GM12872 (cell line): ENCODE measurements at regions not wholly inside any gene's neighbourhood (a gene's known extent, or its start where the extent isn't known, plus 50 kb on each side); places are given as distances from the start of the nearest gene placed in this dataset.

Experiments used
- TF ChIP-seq, protein P1 (sequence below): IDR thresholded peaks from 3 replicates; pipeline ENCODE4 v1.5.1; 2011; ENCODE audit warnings: low read depth, mild to moderate bottlenecking, low read length, moderate library complexity; ENCODE audit not compliant: insufficient read depth

DNA sequence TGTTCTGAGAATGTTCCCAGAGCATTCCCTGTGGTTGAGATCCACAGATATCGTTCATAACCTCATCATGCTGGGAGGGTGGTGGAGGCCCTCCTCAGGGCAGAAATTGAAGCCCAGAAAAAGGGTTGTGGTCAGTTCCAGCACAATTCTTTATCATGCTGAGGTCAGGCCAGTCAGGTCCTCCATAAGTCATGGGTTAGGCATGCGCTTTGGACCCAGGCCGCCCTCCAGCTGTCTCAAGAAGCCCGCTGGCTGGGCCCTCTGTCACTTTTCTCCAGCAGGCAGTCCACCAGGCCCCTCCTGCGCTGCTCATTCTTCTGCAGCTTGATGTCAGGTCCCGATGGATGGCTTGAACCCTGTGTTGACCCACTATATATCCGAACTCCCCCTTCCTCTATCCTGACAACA lies 151.1 kb upstream of the NT5C1B start:
- TF ChIP-seq, protein P1, sequence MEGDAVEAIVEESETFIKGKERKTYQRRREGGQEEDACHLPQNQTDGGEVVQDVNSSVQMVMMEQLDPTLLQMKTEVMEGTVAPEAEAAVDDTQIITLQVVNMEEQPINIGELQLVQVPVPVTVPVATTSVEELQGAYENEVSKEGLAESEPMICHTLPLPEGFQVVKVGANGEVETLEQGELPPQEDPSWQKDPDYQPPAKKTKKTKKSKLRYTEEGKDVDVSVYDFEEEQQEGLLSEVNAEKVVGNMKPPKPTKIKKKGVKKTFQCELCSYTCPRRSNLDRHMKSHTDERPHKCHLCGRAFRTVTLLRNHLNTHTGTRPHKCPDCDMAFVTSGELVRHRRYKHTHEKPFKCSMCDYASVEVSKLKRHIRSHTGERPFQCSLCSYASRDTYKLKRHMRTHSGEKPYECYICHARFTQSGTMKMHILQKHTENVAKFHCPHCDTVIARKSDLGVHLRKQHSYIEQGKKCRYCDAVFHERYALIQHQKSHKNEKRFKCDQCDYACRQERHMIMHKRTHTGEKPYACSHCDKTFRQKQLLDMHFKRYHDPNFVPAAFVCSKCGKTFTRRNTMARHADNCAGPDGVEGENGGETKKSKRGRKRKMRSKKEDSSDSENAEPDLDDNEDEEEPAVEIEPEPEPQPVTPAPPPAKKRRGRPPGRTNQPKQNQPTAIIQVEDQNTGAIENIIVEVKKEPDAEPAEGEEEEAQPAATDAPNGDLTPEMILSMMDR: no peak

- TF ChIP-seq, protein P1: no peak
Observed at GRCh38 chr2:18731666-18732065, 142.3 kb upstream of the NT5C1B start.

- TF ChIP-seq, protein P1: no peak
Observed at GRCh38 chr2:18724371-18725145, 135.2 kb upstream of the NT5C1B start.

DNA sequence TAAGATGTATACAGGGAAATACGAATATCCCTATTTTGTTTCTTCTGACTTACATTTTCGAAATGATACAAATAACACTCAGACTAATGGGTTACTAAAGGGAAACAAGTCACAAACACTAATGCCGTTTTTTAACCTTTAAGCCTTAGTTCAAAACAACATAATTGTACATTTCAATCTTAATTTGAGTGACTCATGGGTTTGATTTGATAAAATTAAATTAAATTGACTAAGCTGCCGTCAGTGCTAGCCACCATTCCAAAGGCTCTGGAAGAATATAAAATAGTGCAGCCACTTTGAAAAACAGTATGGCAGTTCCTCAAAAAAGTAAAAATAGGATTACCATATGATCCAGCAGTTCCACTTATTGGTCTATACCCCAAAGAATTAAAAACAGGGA lies 133.8 kb upstream of the NT5C1B start:
- TF ChIP-seq, protein P1: no peak

- TF ChIP-seq, protein P1: no peak
Observed at GRCh38 chr2:18722101-18722500, 132.7 kb upstream of the NT5C1B start.

DNA sequence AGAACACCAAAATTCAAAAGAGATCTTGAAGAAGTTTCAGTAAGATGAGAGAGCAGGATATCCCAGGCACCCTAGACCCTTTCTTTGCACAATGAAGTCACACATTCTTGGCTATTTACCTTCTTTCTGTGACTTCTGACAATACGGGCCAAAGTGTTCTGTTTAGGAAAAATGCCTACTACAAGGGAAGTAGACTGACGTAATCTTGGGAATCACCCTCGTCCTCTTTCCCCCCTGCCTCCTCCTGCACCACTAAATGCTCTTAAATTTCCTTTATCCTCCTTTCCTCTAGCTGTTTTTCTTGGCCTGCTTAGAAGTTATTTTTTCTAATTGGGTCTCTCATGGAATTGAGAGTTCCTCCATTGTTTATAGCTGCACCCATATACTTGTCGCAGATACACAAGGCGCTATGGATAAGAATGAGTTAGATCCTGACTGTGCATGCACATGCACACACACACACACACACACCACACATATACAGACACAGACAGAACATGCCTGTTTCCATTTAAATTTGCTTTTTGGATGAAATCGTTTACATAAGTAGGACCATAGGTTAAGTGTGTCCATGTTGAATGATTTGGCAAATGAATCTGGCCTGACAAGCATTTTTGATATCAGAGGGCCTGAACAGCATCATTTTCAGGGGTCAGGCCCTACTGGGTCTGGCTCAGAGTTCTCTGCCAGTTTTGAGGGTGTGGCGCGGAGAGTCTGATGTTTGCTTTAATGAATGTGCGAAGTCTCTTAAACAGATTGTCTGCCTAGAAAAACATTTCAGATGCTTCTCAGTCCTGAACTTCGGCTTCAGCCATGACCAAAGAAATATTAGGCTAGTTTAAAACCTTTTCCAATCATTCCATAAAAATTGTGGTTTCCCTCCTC lies 131.9 kb upstream of the NT5C1B start:
- TF ChIP-seq, protein P1: no peak

- TF ChIP-seq, protein P1: no peak
Observed at GRCh38 chr2:18719978-18720775, 130.8 kb upstream of the NT5C1B start.
